Neural cell (in vitro differentiated cells): ENCODE measurements at regions not wholly inside any gene's neighbourhood (a gene's known extent, or its start where the extent isn't known, plus 50 kb on each side); places are given as distances from the start of the nearest gene placed in this dataset.

Experiments used
- EP300 ChIP-seq: fragments of 450-650 bp; conservative IDR thresholded peaks from 2 replicates; pipeline ENCODE4 v1.6.1; 2014; ENCODE audit warnings: antibody characterized with exemption, mild to moderate bottlenecking, moderate library complexity; ENCODE audit not compliant: poor library complexity, severe bottlenecking
- EZH2 ChIP-seq: fragments of 200-600, 300-800 bp; shearing (Covaris generic), sonication (generic); IDR thresholded peaks from 2 replicates; pipeline ENCODE4 v1.6.1; 2014; ENCODE audit warnings: antibody characterized with exemption, low read length, borderline replicate concordance, mild to moderate bottlenecking; ENCODE audit not compliant: insufficient read depth, poor library complexity, severe bottlenecking
- MXI1 ChIP-seq: fragments of 450-650 bp; conservative IDR thresholded peaks from 2 replicates; pipeline ENCODE4 v1.6.1; 2014; ENCODE audit warnings: antibody characterized with exemption, mild to moderate bottlenecking; ENCODE audit not compliant: poor library complexity, severe bottlenecking
- POLR2AphosphoS5 ChIP-seq: IDR thresholded peaks from 2 replicates; pipeline ENCODE4 v1.6.1; 2012
- TAF1 ChIP-seq: IDR thresholded peaks from 2 replicates; pipeline ENCODE4 v1.6.1; 2012; ENCODE audit warnings: low read depth
- TF ChIP-seq, protein P1 (sequence below): fragments of 450-650 bp; IDR thresholded peaks from 2 replicates; pipeline ENCODE4 v1.5.1; 2014; ENCODE audit warnings: antibody characterized with exemption, mild to moderate bottlenecking, moderate library complexity; ENCODE audit not compliant: poor library complexity, severe bottlenecking

DNA sequence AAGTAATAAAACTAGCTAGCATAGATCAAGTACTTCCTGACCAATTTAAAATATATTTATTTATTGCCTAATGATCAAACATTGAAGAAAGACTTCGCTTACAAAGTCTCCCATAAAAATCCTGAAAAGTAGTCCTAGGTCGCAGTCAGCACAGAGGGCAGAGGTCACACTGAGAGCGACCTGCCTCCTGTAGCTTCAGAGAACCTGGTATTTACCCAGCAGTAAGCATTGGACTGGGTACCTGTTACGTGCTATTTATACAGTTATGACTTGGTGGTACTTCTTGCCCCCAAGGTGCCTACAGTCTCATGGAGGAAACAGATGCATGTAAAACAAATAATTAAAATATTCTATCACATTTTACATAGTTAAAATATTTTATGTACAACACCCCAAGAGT is 274.1 kb upstream of the G2E3 start:
- TF ChIP-seq TAF1 (no peak), POLR2AphosphoS5 (no peak), EP300 (no peak), EZH2 (no peak), MXI1 (no peak)
- TF ChIP-seq, protein P1, sequence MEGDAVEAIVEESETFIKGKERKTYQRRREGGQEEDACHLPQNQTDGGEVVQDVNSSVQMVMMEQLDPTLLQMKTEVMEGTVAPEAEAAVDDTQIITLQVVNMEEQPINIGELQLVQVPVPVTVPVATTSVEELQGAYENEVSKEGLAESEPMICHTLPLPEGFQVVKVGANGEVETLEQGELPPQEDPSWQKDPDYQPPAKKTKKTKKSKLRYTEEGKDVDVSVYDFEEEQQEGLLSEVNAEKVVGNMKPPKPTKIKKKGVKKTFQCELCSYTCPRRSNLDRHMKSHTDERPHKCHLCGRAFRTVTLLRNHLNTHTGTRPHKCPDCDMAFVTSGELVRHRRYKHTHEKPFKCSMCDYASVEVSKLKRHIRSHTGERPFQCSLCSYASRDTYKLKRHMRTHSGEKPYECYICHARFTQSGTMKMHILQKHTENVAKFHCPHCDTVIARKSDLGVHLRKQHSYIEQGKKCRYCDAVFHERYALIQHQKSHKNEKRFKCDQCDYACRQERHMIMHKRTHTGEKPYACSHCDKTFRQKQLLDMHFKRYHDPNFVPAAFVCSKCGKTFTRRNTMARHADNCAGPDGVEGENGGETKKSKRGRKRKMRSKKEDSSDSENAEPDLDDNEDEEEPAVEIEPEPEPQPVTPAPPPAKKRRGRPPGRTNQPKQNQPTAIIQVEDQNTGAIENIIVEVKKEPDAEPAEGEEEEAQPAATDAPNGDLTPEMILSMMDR = no peak
